ENCODE measurements at regions not wholly inside any gene's neighbourhood (a gene's known extent, or its start where the extent isn't known, plus 50 kb on each side); places are given as distances from the start of the nearest gene placed in this dataset.

DNA sequence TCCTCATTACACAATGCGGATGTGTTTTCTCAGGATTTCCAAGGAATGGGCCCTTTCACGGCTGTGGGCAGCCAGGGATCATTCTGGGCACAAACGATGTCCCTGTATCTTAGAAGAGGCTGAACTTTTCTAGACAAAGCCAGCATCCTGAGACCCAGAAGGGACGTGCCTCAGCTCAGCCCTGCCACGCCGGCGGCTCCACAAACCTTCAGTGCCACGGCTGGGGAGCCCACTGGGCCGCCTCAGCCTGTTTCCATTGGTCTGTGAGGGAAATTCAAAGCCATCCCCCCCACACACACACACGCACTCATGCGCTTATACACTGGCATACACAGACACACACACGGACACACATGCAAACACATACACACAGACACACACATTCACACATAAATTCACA, 344.9 kb upstream of the MKI67 start:
- DNase-seq, result no peak

GRCh38 chr10:128472196-128472595, 346.0 kb upstream of the MKI67 start:
- DNase-seq, result no peak

DNA sequence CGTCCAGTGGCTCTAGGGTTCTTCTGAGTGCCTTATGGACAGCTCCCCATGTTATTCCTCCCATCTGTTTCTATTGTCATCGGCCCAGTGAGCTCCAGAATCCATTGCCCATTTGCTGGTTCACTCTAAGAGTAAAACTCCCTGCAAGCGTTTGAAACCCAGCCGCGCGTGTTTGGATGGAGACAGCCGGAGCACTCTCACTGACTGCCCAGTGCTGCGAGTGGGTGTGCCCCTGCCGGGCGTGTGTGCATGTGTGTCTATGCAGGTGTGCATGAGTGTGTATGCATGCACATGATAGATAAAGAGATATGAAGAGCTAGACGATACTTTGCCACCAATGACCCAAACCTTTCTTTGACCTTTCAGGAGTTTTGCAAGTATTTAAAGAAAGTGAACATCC, 347.2 kb upstream of the MKI67 start:
- no peak for DNase-seq

GRCh38 chr10:128473911-128474310, 347.7 kb upstream of the MKI67 start:
- no peak for DNase-seq

GRCh38 chr10:128474571-128474970, 348.3 kb upstream of the MKI67 start:
- DNase-seq, result no peak

GRCh38 chr10:128475686-128476367, 349.6 kb upstream of the MKI67 start:
- DNase-seq, result no peak

GRCh38 chr10:128476368-128476725, 350.1 kb upstream of the MKI67 start:
- no peak for DNase-seq

- no peak for DNase-seq
These were observed 350.6 kb upstream of the MKI67 start for GRCh38 chr10:128476845-128477244.

DNA sequence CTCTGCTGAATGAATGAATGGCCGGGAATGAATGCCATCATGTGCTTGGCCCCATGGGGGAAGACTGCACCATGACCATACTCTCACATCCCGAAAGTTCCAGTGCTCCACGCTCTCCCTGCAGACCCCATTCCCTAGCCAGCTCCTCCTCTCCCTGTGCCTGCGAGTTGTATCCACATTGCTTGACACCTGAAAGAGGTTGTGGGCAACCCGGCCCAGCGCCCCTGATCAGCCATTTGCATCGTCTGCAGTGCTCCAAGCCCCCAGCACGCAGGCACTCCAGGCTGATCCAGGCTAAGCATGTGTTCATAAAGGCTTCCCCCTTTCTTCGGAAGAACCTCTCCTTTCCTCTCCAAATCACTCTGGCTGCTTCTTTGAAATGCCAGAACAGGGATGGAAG, 354.4 kb upstream of the MKI67 start:
- no peak for DNase-seq

GRCh38 chr10:128481152-128481840, 355.1 kb upstream of the MKI67 start:
- DNase-seq, result no peak

- no peak for DNase-seq
These were observed 355.8 kb upstream of the MKI67 start for GRCh38 chr10:128482052-128482451.

- DNase-seq, result no peak
These were observed 357.0 kb upstream of the MKI67 start for GRCh38 chr10:128483216-128483615.

- DNase-seq, result no peak
These were observed 357.8 kb upstream of the MKI67 start for GRCh38 chr10:128484041-128484440.

GRCh38 chr10:128485701-128486235, 359.5 kb upstream of the MKI67 start:
- no peak for DNase-seq

- no peak for DNase-seq
These were observed 361.3 kb upstream of the MKI67 start for GRCh38 chr10:128487517-128487916.

- DNase-seq, result no peak
These were observed 363.4 kb upstream of the MKI67 start for GRCh38 chr10:128489324-128490247.

- DNase-seq, result no peak
These were observed 365.5 kb upstream of the MKI67 start for GRCh38 chr10:128491686-128492085.

- no peak for DNase-seq
These were observed 367.6 kb upstream of the MKI67 start for GRCh38 chr10:128493811-128494210.

DNA sequence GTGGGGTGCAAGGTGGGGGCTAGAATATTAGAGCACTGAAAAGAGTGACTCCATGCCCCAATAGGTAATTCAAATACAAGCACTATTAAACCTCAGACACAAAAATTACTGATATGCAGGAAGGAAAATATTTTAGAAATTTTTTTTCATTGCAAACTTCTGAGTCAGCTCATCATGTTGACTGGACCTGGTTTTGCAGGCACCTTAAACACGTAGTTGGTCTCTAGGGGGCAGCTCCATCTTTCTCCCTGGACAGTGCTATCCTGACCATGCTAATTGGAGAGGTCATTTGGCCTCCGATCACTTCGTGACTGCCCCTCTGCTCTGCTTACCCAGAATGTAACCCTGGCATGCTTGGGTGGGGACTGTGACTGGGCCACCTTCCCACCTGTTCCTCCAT, 368.4 kb upstream of the MKI67 start:
- DNase-seq, result no peak

- DNase-seq, result no peak
These were observed 371.6 kb upstream of the MKI67 start for GRCh38 chr10:128497660-128498377.

DNA sequence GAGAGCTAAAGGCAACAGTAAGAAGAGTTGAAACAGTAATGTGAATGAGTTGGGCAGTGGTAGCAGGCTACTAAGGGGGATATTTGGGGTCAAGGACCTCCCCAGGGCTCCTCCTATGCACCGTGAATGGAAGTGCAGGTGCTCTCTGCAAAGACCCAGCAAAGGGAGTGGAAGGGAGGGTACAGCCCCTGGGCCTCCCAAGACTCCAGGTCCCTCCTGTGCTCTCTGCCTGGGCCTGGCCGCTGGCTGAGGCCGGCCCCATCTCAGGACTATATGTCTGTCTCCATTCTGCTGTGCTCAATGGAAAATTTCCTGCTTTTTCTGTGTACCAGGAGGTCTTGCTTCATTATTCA, 372.1 kb upstream of the MKI67 start:
- no peak for DNase-seq

GRCh38 chr10:128498746-128499145, 372.5 kb upstream of the MKI67 start:
- DNase-seq, result no peak

DNA sequence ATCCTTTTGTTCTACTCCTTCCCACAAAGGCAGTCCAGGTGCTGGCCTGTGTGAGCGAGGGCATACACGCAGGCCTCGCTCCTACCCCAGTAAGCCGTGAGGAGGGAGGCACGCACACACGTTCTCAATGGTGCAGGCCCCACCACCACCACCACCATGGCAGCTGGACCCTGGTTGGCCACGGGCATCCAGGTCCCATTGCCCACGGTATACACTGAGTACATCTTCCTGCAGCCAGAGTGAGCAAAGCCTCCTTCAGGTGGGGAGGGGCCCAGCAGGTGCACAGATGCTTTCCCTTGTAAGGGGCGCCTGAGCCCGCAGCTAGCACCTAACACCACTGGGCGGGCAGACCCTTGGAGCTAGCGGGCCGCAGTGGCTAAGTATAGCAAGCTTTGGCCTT, 373.3 kb upstream of the MKI67 start:
- DNase-seq, result no peak
